Activated naive CD4-positive, alpha-beta T cell (primary cell): ENCODE measurements at regions not wholly inside any gene's neighbourhood (a gene's known extent, or its start where the extent isn't known, plus 50 kb on each side); places are given as distances from the start of the nearest gene placed in this dataset.

Experiments used
- DNase-seq, 4 experiments: peaks; one replicate each; lab custom pipeline; 2025; lab: John Stamatoyannopoulos, UW

- DNase-seq, result no peak
Measured at GRCh38 chr16:6200861-6201260, 1103.3 kb upstream of the EEF2KMT start.

- DNase-seq, result no peak
Measured at GRCh38 chr16:6200271-6200670, 1102.7 kb upstream of the EEF2KMT start.

GRCh38 chr16:6195966-6196365 lies 1098.4 kb upstream of the EEF2KMT start:
- no peak for DNase-seq

GRCh38 chr16:6193718-6194117 lies 1096.1 kb upstream of the EEF2KMT start:
- DNase-seq, result no peak

GRCh38 chr16:6192984-6193383 lies 1095.4 kb upstream of the EEF2KMT start:
- DNase-seq, result no peak

- DNase-seq, result no peak
Measured at GRCh38 chr16:6192532-6192931, 1094.9 kb upstream of the EEF2KMT start.

GRCh38 chr16:6190776-6191175 lies 1093.2 kb upstream of the EEF2KMT start:
- no peak for DNase-seq

GRCh38 chr16:6189216-6189615 lies 1091.6 kb upstream of the EEF2KMT start:
- DNase-seq, result no peak

GRCh38 chr16:6177616-6178180 lies 1080.1 kb upstream of the EEF2KMT start:
- DNase-seq, result no peak

GRCh38 chr16:6170022-6170421 lies 1072.4 kb upstream of the EEF2KMT start:
- no peak for DNase-seq

GRCh38 chr16:6165330-6165979 lies 1067.9 kb upstream of the EEF2KMT start:
- no peak for DNase-seq

GRCh38 chr16:6160871-6161270 lies 1063.3 kb upstream of the EEF2KMT start:
- DNase-seq, result no peak

GRCh38 chr16:6160303-6160702 lies 1062.7 kb upstream of the EEF2KMT start:
- no peak for DNase-seq

- no peak for DNase-seq
Measured at GRCh38 chr16:6157806-6158205, 1060.2 kb upstream of the EEF2KMT start.

- DNase-seq, result no peak
Measured at GRCh38 chr16:6155271-6155670, 1057.7 kb upstream of the EEF2KMT start.

- DNase-seq, result no peak
Measured at GRCh38 chr16:6153901-6154300, 1056.3 kb upstream of the EEF2KMT start.

- DNase-seq, result no peak
Measured at GRCh38 chr16:6149031-6149430, 1051.4 kb upstream of the EEF2KMT start.

GRCh38 chr16:6148361-6148760 lies 1050.8 kb upstream of the EEF2KMT start:
- DNase-seq, result no peak

- no peak for DNase-seq
Measured at GRCh38 chr16:6146874-6147425, 1049.4 kb upstream of the EEF2KMT start.

- no peak for DNase-seq
Measured at GRCh38 chr16:6146356-6146755, 1048.8 kb upstream of the EEF2KMT start.

GRCh38 chr16:6144463-6144862 lies 1046.9 kb upstream of the EEF2KMT start:
- DNase-seq, result no peak

GRCh38 chr16:6143020-6143419 lies 1045.4 kb upstream of the EEF2KMT start:
- DNase-seq, result no peak

GRCh38 chr16:6133009-6133557 lies 1035.5 kb upstream of the EEF2KMT start:
- no peak for DNase-seq

- no peak for DNase-seq
Measured at GRCh38 chr16:6132121-6132520, 1034.5 kb upstream of the EEF2KMT start.
